HepG2 (cell line): ENCODE measurements at regions not wholly inside any gene's neighbourhood (a gene's known extent, or its start where the extent isn't known, plus 50 kb on each side); places are given as distances from the start of the nearest gene placed in this dataset.

Source experiments
- ATAC-seq: fragments of 200-7000 bp; cut with Tn5 transposase; 3 replicates; pipeline ENCODE4 v1.9.1; 2020; ENCODE audit warnings: mild to moderate bottlenecking, moderate library complexity
- BruUV-seq: library from RNA; stranded (reverse); fragments of 400-500 nt; replicated peaks from 2 replicates; lab custom pipeline; 2021; lab: Mats Ljungman, UMichigan
- CTCF ChIA-PET: fragments of 300-600 bp; formaldehyde crosslinking; extraction: SDS; loops from one replicate; lab custom pipeline; 2021; ENCODE audit warnings: low total read pairs, inconsistent platforms, low intra/inter-chr PET ratio; lab: Yijun Ruan, JAX
- POLR2A ChIA-PET: fragments of 350-600 bp; sonication (Branson Sonifier 250); formaldehyde crosslinking; loops from one replicate; lab custom pipeline; 2020; ENCODE audit warnings: antibody characterized with exemption, inconsistent platforms; lab: Yijun Ruan, JAX
- DNase-seq: peaks from one replicate; pipeline ENCODE4 v3.0.0-alpha.2; 2015; ENCODE audit warnings: low spot score
- FAIRE-seq: peaks from 3 replicates; lab custom pipeline; 2011; peaks lifted over from hg19 to GRCh38; lab: Jason Lieb, UNC
- H2AFZ ChIP-seq: one replicate; pipeline ENCODE4 v1.6.1; 2011; ENCODE audit warnings: low read length, inconsistent platforms
- H3K27ac ChIP-seq: fragments of 300-600 bp; 3 replicates; pipeline ENCODE4 v1.8.0; 2011; ENCODE audit warnings: mixed run types, mild to moderate bottlenecking, mixed read lengths, low read length, inconsistent platforms; ENCODE audit not compliant: insufficient read depth; ENCODE audit errors: extremely low read length
- H3K27me3 ChIP-seq, 2 experiments: fragments of 200-600 bp in 1 of 2; 2 replicates in 1 of 2; 3 replicates in 1 of 2; pipeline versions ENCODE4 v1.6.0 to v1.8.0; 2011; ENCODE audit warnings: low read length in 2 of 2, mild to moderate bottlenecking in 2 of 2, moderate library complexity in 2 of 2, inconsistent platforms in 1 of 2; ENCODE audit not compliant: insufficient read depth in 2 of 2, control insufficient read depth in 1 of 2
- H3K36me3 ChIP-seq, 2 experiments: fragments of 200-600 bp in 1 of 2; replicated peaks in 1 of 2; 2 replicates in 1 of 2; 3 replicates in 1 of 2; pipeline versions ENCODE4 v1.5.1 to v1.8.0; 2011; ENCODE audit warnings: low read length in 2 of 2, inconsistent platforms in 1 of 2; ENCODE audit not compliant: insufficient read depth in 2 of 2, control insufficient read depth in 1 of 2
- H3K4me1 ChIP-seq: 2 replicates; pipeline ENCODE4 v1.5.1; 2012; ENCODE audit warnings: low read length, inconsistent platforms; ENCODE audit not compliant: insufficient read depth
- H3K4me2 ChIP-seq: 2 replicates; pipeline ENCODE4 v1.6.0; 2011; ENCODE audit warnings: low read depth, low read length, inconsistent platforms
- H3K4me3 ChIP-seq, 3 experiments: fragments of 200-600 bp in 1 of 3; sonication (generic), shearing (Covaris generic) in 1 of 3; replicated peaks in 1 of 3; 2 replicates each; pipeline ENCODE4 v1.5.1; 2011 to 2016; ENCODE audit warnings: low read length in 3 of 3, inconsistent platforms in 2 of 3, low read depth in 2 of 3, mild to moderate bottlenecking in 2 of 3, control low read depth in 1 of 3, mixed read lengths in 1 of 3; ENCODE audit not compliant: insufficient read depth in 1 of 3
- H3K79me2 ChIP-seq: one replicate; pipeline ENCODE4 v1.6.1; 2011; ENCODE audit warnings: low read length, inconsistent platforms; ENCODE audit not compliant: insufficient read depth
- H3K9ac ChIP-seq: 2 replicates; pipeline ENCODE4 v1.6.0; 2011; ENCODE audit warnings: mild to moderate bottlenecking, low read depth, low read length, inconsistent platforms; ENCODE audit not compliant: insufficient read depth
- H3K9me3 ChIP-seq: 2 replicates; pipeline ENCODE4 v1.5.1; 2012; ENCODE audit warnings: mild to moderate bottlenecking, low read length
- H4K20me1 ChIP-seq: 2 replicates; pipeline ENCODE4 v1.6.0; 2011; ENCODE audit warnings: inconsistent platforms, mild to moderate bottlenecking, low read length, moderate library complexity; ENCODE audit not compliant: insufficient read depth
- AKAP8 ChIP-seq: sonication (generic); formaldehyde crosslinking; IDR thresholded peaks from 2 replicates; pipeline ENCODE4 v1.5.1; 2020; ENCODE audit warnings: mild to moderate bottlenecking, missing genetic modification reagents
- ATF7-NPFF ChIP-seq: sonication (generic); formaldehyde crosslinking; IDR thresholded peaks from 2 replicates; pipeline ENCODE4 v1.8.1; 2023; ENCODE audit warnings: mild to moderate bottlenecking, low read depth, missing genetic modification reagents, moderate library complexity
- CREB1 ChIP-seq, 2 experiments: fragments of 450-650 bp in 1 of 2; IDR thresholded peaks; 2 replicates each; pipeline ENCODE4 v1.6.1; 2016 to 2017; ENCODE audit warnings: control low read depth in 1 of 2, mild to moderate bottlenecking in 1 of 2, missing compliant biosample characterization in 1 of 2, missing genetic modification characterization in 1 of 2
- FOSL1 ChIP-seq: sonication (generic); formaldehyde crosslinking; IDR thresholded peaks from 2 replicates; pipeline ENCODE4 v1.9.0; 2021; ENCODE audit warnings: missing genetic modification reagents, borderline replicate concordance
- KAT2B ChIP-seq: fragments of 150-350 bp; IDR thresholded peaks from 2 replicates; pipeline ENCODE4 v1.6.1; 2014; ENCODE audit warnings: low read depth, low read length, borderline replicate concordance
- MTA3 ChIP-seq: sonication (generic); formaldehyde crosslinking; IDR thresholded peaks from 2 replicates; pipeline ENCODE4 v1.4.0; 2020; ENCODE audit warnings: missing genetic modification reagents
- MZF1 ChIP-seq: sonication (generic); formaldehyde crosslinking; IDR thresholded peaks from 2 replicates; pipeline ENCODE4 v1.8.1; 2023; ENCODE audit warnings: mild to moderate bottlenecking, missing genetic modification reagents, borderline replicate concordance
- NFKBIZ ChIP-seq: IDR thresholded peaks from 2 replicates; pipeline ENCODE4 v1.6.1; 2018; ENCODE audit warnings: missing genetic modification reagents, missing compliant biosample characterization
- NFYC ChIP-seq: IDR thresholded peaks from 2 replicates; pipeline ENCODE4 v1.6.1; 2016; ENCODE audit warnings: missing genetic modification reagents, missing compliant biosample characterization
- SSRP1 ChIP-seq: IDR thresholded peaks from 2 replicates; pipeline ENCODE4 v1.6.1; 2016; ENCODE audit warnings: control low read depth
- ZBTB21 ChIP-seq: sonication (generic); formaldehyde crosslinking; IDR thresholded peaks from 2 replicates; pipeline ENCODE4 v1.4.0; 2020; ENCODE audit warnings: missing genetic modification reagents
- ZNF441 ChIP-seq: sonication (generic); formaldehyde crosslinking; IDR thresholded peaks from 2 replicates; pipeline ENCODE4 v1.7.0; 2021; ENCODE audit warnings: missing genetic modification reagents, borderline replicate concordance
- ZSCAN29 ChIP-seq: sonication (generic); formaldehyde crosslinking; conservative IDR thresholded peaks from 2 replicates; pipeline ENCODE4 v1.4.0; 2020; ENCODE audit warnings: mild to moderate bottlenecking, missing genetic modification reagents
- WGBS: methylation state at CpG from one replicate; pipeline ENCODE4 v1.1.6; 2017; ENCODE audit warnings: low lambda C conversion rate; 5-methylcytosine and 5-hydroxymethylcytosine counted together
- in situ Hi-C: cut with HindIII; loops from 2 replicates; pipeline ENCODE4 v1.10.0; 2017; ENCODE audit warnings: low pct_unique_long_range_greater_than_20kb; ENCODE audit not compliant: extremely low pct_ligation_motif_present
- intact Hi-C: fragments of 100-400 bp; cut with micrococcal nuclease; formaldehyde crosslinking; loops from one replicate; pipeline ENCODE4 v1.10.0; 2022; ENCODE audit not compliant: unreplicated experiment
- TF ChIP-seq, protein P1 (sequence below): sonication (generic); formaldehyde crosslinking; IDR thresholded peaks from 2 replicates; pipeline ENCODE4 v1.8.1; 2023; ENCODE audit warnings: mild to moderate bottlenecking, inconsistent platforms, moderate library complexity, missing genetic modification reagents, borderline replicate concordance
- TF ChIP-seq, protein P2 (sequence below): sonication (generic); formaldehyde crosslinking; IDR thresholded peaks from 2 replicates; pipeline ENCODE4 v1.4.0; 2020; ENCODE audit warnings: mild to moderate bottlenecking, missing genetic modification reagents

DNA sequence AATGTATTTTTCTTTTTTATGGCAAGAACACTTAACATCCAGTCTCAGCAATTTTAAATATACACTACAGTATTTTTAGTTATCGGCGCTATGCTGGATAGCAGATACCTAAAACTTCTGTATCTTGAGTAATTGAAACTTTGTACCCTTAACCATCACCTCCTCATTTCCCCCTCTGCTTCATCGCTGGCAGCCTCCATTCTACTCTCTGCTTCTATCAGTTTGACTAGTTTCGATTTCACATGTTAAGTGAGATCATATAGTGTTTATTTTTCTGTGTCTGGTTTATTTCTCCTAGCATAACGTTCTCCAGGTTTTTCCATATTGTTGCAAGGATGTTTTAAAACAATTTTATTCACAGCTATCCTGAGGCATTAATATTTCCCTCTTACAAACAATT lies 340.8 kb upstream of the SLC10A2 start:
- H2AFZ ChIP-seq, result no peak overlapping the region
- H3K9ac ChIP-seq, result no peak overlapping the region
- no peaks in the 10 kb centered on the region for H3K79me2 ChIP-seq
- intact Hi-C loops, result no loop called here
- TF ChIP-seq FOSL1 (CRISPR knock-in tag) (no peak), NFKBIZ (CRISPR knock-in tag) (no peak), ZNF441 (CRISPR knock-in tag) (no peak), MTA3 (no peak), KAT2B (no peak)
- TF ChIP-seq, protein P1, sequence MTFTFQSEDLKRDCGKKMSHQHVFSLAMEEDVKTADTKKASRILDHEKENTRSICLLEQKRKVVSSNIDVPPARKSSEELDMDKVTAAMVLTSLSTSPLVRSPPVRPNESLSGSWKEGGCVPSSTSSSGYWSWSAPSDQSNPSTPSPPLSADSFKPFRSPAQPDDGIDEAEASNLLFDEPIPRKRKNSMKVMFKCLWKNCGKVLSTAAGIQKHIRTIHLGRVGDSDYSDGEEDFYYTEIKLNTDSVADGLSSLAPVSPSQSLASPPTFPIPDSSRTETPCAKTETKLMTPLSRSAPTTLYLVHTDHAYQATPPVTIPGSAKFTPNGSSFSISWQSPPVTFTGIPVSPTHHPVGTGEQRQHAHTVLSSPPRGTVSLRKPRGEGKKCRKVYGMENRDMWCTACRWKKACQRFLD (CRISPR knock-in tag), result no peak
- H3K4me3 ChIP-seq, result no peak overlapping the region
- peaks cover 77% of the 10 kb centered on the region for H3K9me3 ChIP-seq
- ATAC-seq, result no peak
- ChIA-PET POLR2A (no interaction called here), CTCF (no interaction called here)
- FAIRE-seq, result no peak
- H3K36me3 ChIP-seq, result no peaks in the 10 kb centered on the region
- H4K20me1 ChIP-seq, result no peaks in the 10 kb centered on the region
- H3K4me1 ChIP-seq, result no peaks in the 10 kb centered on the region
- no peak for DNase-seq
- no peaks in the 10 kb centered on the region; a peak in 1 of 5 replicates for H3K27me3 ChIP-seq
- no peak overlapping the region for H3K4me2 ChIP-seq
- in situ Hi-C loops, result no loop called here
- WGBS, result 33% methylated on average over 5 of the region's 5 CpGs
- H3K27ac ChIP-seq, result no peak overlapping the region
- BruUV-seq, result no TSS peak

DNA sequence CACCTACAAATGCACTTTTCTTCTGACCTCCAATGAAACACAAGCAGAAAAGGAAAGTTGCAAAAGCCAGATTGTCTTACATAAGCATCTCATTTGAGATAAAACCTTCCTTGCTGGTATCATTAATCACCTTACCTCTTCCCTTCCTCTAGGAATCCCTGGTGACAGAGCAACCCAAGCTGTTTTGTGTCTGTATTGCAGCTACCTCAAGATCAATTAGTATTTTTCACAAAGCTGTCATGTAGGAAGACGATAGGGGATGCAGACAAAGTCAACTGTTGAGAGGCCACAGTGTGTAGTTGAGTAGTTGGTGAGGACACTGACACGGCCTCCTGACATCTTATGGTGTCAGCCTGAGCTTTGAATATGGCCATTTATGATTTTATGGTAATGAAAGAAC lies 339.1 kb upstream of the SLC10A2 start:
- WGBS, result 0% methylated on average over 2 of the region's 2 CpGs
- H3K27me3 ChIP-seq, result no peaks in the 10 kb centered on the region; a peak in 1 of 5 replicates
- POLR2A ChIA-PET, result no interaction called here
- no peaks in the 10 kb centered on the region for H3K4me1 ChIP-seq
- peaks cover 61% of the 10 kb centered on the region for H3K9me3 ChIP-seq
- H2AFZ ChIP-seq, result no peak overlapping the region
- no peak overlapping the region for H3K9ac ChIP-seq
- no peaks in the 10 kb centered on the region for H4K20me1 ChIP-seq
- no peak overlapping the region for H3K27ac ChIP-seq
- no TSS peak for BruUV-seq
- DNase-seq, result no peak
- no peak for ATAC-seq
- CTCF ChIA-PET, result no interaction called here
- H3K4me3 ChIP-seq, result no peak overlapping the region
- H3K79me2 ChIP-seq, result no peaks in the 10 kb centered on the region
- in situ Hi-C loops (no loop called here), intact Hi-C loops (no loop called here)
- no peaks in the 10 kb centered on the region for H3K36me3 ChIP-seq
- TF ChIP-seq SSRP1 (CRISPR knock-in tag) (no peak), NFYC (CRISPR knock-in tag) (no peak), MZF1 (no peak), ATF7-NPFF (CRISPR knock-in tag) (no peak), CREB1 (IDR thresholded peaks at IDR 0.05) (no peak), CREB1 (CRISPR knock-in tag; IDR thresholded peaks at IDR 0.05) (no peak), ZBTB21 (no peak), ZSCAN29 (CRISPR knock-in tag) (no peak), AKAP8 (CRISPR knock-in tag) (no peak)
- TF ChIP-seq, protein P2, sequence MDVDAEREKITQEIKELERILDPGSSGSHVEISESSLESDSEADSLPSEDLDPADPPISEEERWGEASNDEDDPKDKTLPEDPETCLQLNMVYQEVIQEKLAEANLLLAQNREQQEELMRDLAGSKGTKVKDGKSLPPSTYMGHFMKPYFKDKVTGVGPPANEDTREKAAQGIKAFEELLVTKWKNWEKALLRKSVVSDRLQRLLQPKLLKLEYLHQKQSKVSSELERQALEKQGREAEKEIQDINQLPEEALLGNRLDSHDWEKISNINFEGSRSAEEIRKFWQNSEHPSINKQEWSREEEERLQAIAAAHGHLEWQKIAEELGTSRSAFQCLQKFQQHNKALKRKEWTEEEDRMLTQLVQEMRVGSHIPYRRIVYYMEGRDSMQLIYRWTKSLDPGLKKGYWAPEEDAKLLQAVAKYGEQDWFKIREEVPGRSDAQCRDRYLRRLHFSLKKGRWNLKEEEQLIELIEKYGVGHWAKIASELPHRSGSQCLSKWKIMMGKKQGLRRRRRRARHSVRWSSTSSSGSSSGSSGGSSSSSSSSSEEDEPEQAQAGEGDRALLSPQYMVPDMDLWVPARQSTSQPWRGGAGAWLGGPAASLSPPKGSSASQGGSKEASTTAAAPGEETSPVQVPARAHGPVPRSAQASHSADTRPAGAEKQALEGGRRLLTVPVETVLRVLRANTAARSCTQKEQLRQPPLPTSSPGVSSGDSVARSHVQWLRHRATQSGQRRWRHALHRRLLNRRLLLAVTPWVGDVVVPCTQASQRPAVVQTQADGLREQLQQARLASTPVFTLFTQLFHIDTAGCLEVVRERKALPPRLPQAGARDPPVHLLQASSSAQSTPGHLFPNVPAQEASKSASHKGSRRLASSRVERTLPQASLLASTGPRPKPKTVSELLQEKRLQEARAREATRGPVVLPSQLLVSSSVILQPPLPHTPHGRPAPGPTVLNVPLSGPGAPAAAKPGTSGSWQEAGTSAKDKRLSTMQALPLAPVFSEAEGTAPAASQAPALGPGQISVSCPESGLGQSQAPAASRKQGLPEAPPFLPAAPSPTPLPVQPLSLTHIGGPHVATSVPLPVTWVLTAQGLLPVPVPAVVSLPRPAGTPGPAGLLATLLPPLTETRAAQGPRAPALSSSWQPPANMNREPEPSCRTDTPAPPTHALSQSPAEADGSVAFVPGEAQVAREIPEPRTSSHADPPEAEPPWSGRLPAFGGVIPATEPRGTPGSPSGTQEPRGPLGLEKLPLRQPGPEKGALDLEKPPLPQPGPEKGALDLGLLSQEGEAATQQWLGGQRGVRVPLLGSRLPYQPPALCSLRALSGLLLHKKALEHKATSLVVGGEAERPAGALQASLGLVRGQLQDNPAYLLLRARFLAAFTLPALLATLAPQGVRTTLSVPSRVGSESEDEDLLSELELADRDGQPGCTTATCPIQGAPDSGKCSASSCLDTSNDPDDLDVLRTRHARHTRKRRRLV (CRISPR knock-in tag), result no peak
- FAIRE-seq, result no peak
- H3K4me2 ChIP-seq, result no peak overlapping the region
